Midbrain (tissue), 1 donor: ENCODE measurements at regions not wholly inside any gene's neighbourhood (a gene's known extent, or its start where the extent isn't known, plus 50 kb on each side); places are given as distances from the start of the nearest gene placed in this dataset.

ENCODE experiments used
- DNase-seq: peaks from one replicate; lab custom pipeline; 2025; lab: John Stamatoyannopoulos, UW

- no peak for DNase-seq
These were observed 112.6 kb downstream of the HSPH1 start for GRCh38 chr13:31049083-31049482.

- DNase-seq, result no peak
These were observed 113.2 kb downstream of the HSPH1 start for GRCh38 chr13:31048521-31048920.

GRCh38 chr13:31046711-31047279, 114.3 kb downstream of the TEX26 start:
- DNase-seq, result peak; percentile 36

- no peak for DNase-seq
These were observed 113.0 kb downstream of the TEX26 start for GRCh38 chr13:31045286-31046081.

- DNase-seq, result peak; percentile 56
These were observed 112.2 kb downstream of the TEX26 start for GRCh38 chr13:31044364-31045285.

GRCh38 chr13:31043957-31044356, 111.5 kb downstream of the TEX26 start:
- DNase-seq, result no peak

- no peak for DNase-seq
These were observed 110.2 kb downstream of the TEX26 start for GRCh38 chr13:31042481-31043165.

GRCh38 chr13:31042049-31042448, 109.6 kb downstream of the TEX26 start:
- no peak for DNase-seq

- no peak for DNase-seq
These were observed 106.5 kb downstream of the TEX26 start for GRCh38 chr13:31038834-31039552.

GRCh38 chr13:31037874-31038500, 105.5 kb downstream of the TEX26 start:
- no peak for DNase-seq

GRCh38 chr13:31036731-31037695, 104.6 kb downstream of the TEX26 start:
- DNase-seq, result no peak

- no peak for DNase-seq
These were observed 102.9 kb downstream of the TEX26 start for GRCh38 chr13:31035185-31035965.

- no peak for DNase-seq
These were observed 100.2 kb downstream of the TEX26 start for GRCh38 chr13:31032528-31033113.

GRCh38 chr13:31031482-31031881, 99.0 kb downstream of the TEX26 start:
- no peak for DNase-seq

- DNase-seq, result no peak
These were observed 96.6 kb downstream of the TEX26 start for GRCh38 chr13:31029102-31029501.

GRCh38 chr13:31027136-31027535, 94.7 kb downstream of the TEX26 start:
- no peak for DNase-seq
